NCI-H446 (cell line): ENCODE measurements at regions not wholly inside any gene's neighbourhood (a gene's known extent, or its start where the extent isn't known, plus 50 kb on each side); places are given as distances from the start of the nearest gene placed in this dataset.
A peak's percentile ranks its signal among the peaks of the same experiment; 100 is the strongest.
"Not testable (repeated sequence)": the region's sequence is repeated elsewhere in the genome, so short reads cannot be mapped to it uniquely, and the experiment has no call there.

Source experiments
- DNase-seq, 2 experiments: peaks; one replicate each; lab custom pipeline; 2025; lab: John Stamatoyannopoulos, UW

GRCh38 chr7:114083166-114084001, 164.6 kb upstream of the PPP1R3A start:
- DNase-seq = no peak

GRCh38 chr7:114082642-114083165, 163.9 kb upstream of the PPP1R3A start:
- no peak for DNase-seq

GRCh38 chr7:114081606-114082425, 163.0 kb upstream of the PPP1R3A start:
- peak; percentile 61 to 68 for DNase-seq

GRCh38 chr7:114077158-114077524, 158.3 kb upstream of the PPP1R3A start:
- not testable (repeated sequence) for DNase-seq

GRCh38 chr7:114076392-114077157, 157.8 kb upstream of the PPP1R3A start:
- not testable (repeated sequence) for DNase-seq

GRCh38 chr7:114073701-114074100, 154.9 kb upstream of the PPP1R3A start:
- no peak for DNase-seq

GRCh38 chr7:114070246-114070645, 151.4 kb upstream of the PPP1R3A start:
- DNase-seq = no peak

GRCh38 chr7:114062810-114063209, 144.0 kb upstream of the PPP1R3A start:
- DNase-seq = no peak

GRCh38 chr7:114051871-114052331, 133.1 kb upstream of the PPP1R3A start:
- DNase-seq = no peak

- DNase-seq = no peak
Measured at GRCh38 chr7:114050571-114050970, 131.8 kb upstream of the PPP1R3A start.

GRCh38 chr7:114048386-114049235, 129.8 kb upstream of the PPP1R3A start:
- DNase-seq = no peak

- DNase-seq = no peak
Measured at GRCh38 chr7:114047889-114048288, 129.1 kb upstream of the PPP1R3A start.

GRCh38 chr7:114033475-114033874, 114.7 kb upstream of the PPP1R3A start:
- no peak for DNase-seq

GRCh38 chr7:114026486-114027089, 107.8 kb upstream of the PPP1R3A start:
- DNase-seq = peak; percentile 39 to 80

- no peak for DNase-seq
Measured at GRCh38 chr7:114021135-114021534, 102.3 kb upstream of the PPP1R3A start.

- no peak for DNase-seq
Measured at GRCh38 chr7:114008696-114009095, 89.9 kb upstream of the PPP1R3A start.

GRCh38 chr7:114007386-114007785, 88.6 kb upstream of the PPP1R3A start:
- DNase-seq = no peak

GRCh38 chr7:113998934-113999333, 80.1 kb upstream of the PPP1R3A start:
- no peak for DNase-seq

- DNase-seq = no peak
Measured at GRCh38 chr7:113996405-113996804, 77.6 kb upstream of the PPP1R3A start.

- no peak for DNase-seq
Measured at GRCh38 chr7:113986216-113986615, 67.4 kb upstream of the PPP1R3A start.

GRCh38 chr7:113976508-113976907, 57.7 kb upstream of the PPP1R3A start:
- DNase-seq = no peak
